ENCODE measurements at regions not wholly inside any gene's neighbourhood (a gene's known extent, or its start where the extent isn't known, plus 50 kb on each side); places are given as distances from the start of the nearest gene placed in this dataset.

GRCh38 chr11:91158297-91158696 lies 935.4 kb upstream of the CHORDC1 start:
- H3K4me3 ChIP-seq (ENCODE audit: low read depth in 2 of 2, low read length in 2 of 2) = no peak overlapping the region
- intact Hi-C loops (cut with micrococcal nuclease; ENCODE audit: unreplicated experiment) = no loop called here
- H3K9me3 ChIP-seq (ENCODE audit: control insufficient read depth, insufficient read depth, low read depth, low read length) = 0 out of 2 replicates have a peak, but pooled peaks cover 2% of the 10 kb centered on the region
- ChIA-PET POLR2A (no interaction called here), CTCF (no interaction called here)
- no TSS peak for BruUV-seq (replicated peaks)
- H3K27ac ChIP-seq (ENCODE audit: low read length) = no peak overlapping the region
- DNase-seq (ENCODE audit: low read depth, low spot score) (no peak), ATAC-seq (no peak)
- in situ Hi-C loops (cut with HindIII; ENCODE audit: low pct_unique_long_range_greater_than_20kb, low sequenced_read_pairs) = no loop called here
- H3K4me1 ChIP-seq (ENCODE audit: control insufficient read depth, insufficient read depth, low read length) = no peaks in the 10 kb centered on the region
- H3K36me3 ChIP-seq (ENCODE audit: control insufficient read depth, insufficient read depth, low read length) = no peaks in the 10 kb centered on the region
- no peaks in the 10 kb centered on the region for H3K27me3 ChIP-seq (ENCODE audit: control insufficient read depth, insufficient read depth, low read length)
- no peak for TF ChIP-seq TCF7L2 (IDR thresholded peaks at IDR 0.05; ENCODE audit: low read depth, low read length)
- no peak for TF ChIP-seq REST (IDR thresholded peaks at IDR 0.05; ENCODE audit: insufficient read depth in 1 of 2, low read depth in 2 of 2, low read length in 1 of 2)
- TF ChIP-seq POLR2AphosphoS5 (IDR thresholded peaks at IDR 0.05; ENCODE audit: low read depth, low read length) = no peak
- no peak for TF ChIP-seq CTCF (IDR thresholded peaks at IDR 0.05)
- TF ChIP-seq SIN3A (IDR thresholded peaks at IDR 0.05; ENCODE audit: borderline replicate concordance, insufficient read depth, low read depth, low read length) = no peak

GRCh38 chr11:91156041-91156440 lies 933.2 kb upstream of the CHORDC1 start:
- CTCF ChIA-PET = no interaction called here

More at GRCh38 chr11:91156041-91156440, 933.2 kb upstream of the CHORDC1 start:
- H3K4me3 ChIP-seq (ENCODE audit: low read depth in 2 of 2, low read length in 2 of 2) = no peak overlapping the region
- ATAC-seq (no peak), DNase-seq (ENCODE audit: low read depth, low spot score) (no peak)
- POLR2A ChIA-PET = interaction anchor here (0.6 kb wide), 1 partner anchor 510 kb away, joined by 3 read pairs; no protein-coding TSS in a partner anchor
- H3K4me1 ChIP-seq (ENCODE audit: control insufficient read depth, insufficient read depth, low read length) = no peaks in the 10 kb centered on the region
- H3K9me3 ChIP-seq (ENCODE audit: control insufficient read depth, insufficient read depth, low read depth, low read length) = peaks cover 2% of the 10 kb centered on the region; the same call in 1 of the 2 replicates
- H3K36me3 ChIP-seq (ENCODE audit: control insufficient read depth, insufficient read depth, low read length) = no peaks in the 10 kb centered on the region
- no peak for TF ChIP-seq POLR2AphosphoS5 (IDR thresholded peaks at IDR 0.05; ENCODE audit: low read depth, low read length)
- TF ChIP-seq REST (IDR thresholded peaks at IDR 0.05; ENCODE audit: insufficient read depth in 1 of 2, low read depth in 2 of 2, low read length in 1 of 2) = no peak
- TF ChIP-seq SIN3A (IDR thresholded peaks at IDR 0.05; ENCODE audit: borderline replicate concordance, insufficient read depth, low read depth, low read length) = no peak
- TF ChIP-seq TCF7L2 (IDR thresholded peaks at IDR 0.05; ENCODE audit: low read depth, low read length) = no peak
- TF ChIP-seq CTCF (IDR thresholded peaks at IDR 0.05) = no peak
- no TSS peak for BruUV-seq (replicated peaks)
- intact Hi-C loops (cut with micrococcal nuclease; ENCODE audit: unreplicated experiment) = no loop called here
- in situ Hi-C loops (cut with HindIII; ENCODE audit: low pct_unique_long_range_greater_than_20kb, low sequenced_read_pairs) = no loop called here
- no peaks in the 10 kb centered on the region for H3K27me3 ChIP-seq (ENCODE audit: control insufficient read depth, insufficient read depth, low read length)
- no peak overlapping the region for H3K27ac ChIP-seq (ENCODE audit: low read length)
